Ovary (tissue), 7 donors: ENCODE measurements at regions not wholly inside any gene's neighbourhood (a gene's known extent, or its start where the extent isn't known, plus 50 kb on each side); places are given as distances from the start of the nearest gene placed in this dataset.

Experiments used
- DNase-seq, 5 donors: peaks; one replicate each; pipeline ENCODE4 v3.0.0-alpha.2; 2019 to 2020
- H3K27ac ChIP-seq, 2 donors: fragments of 200-600 bp; one replicate each; pipeline versions ENCODE4 v1.5.1 to v1.8.0; 2019 to 2022
- H3K27me3 ChIP-seq: fragments of 200-600 bp; one replicate; pipeline ENCODE4 v1.8.0; 2022
- H3K36me3 ChIP-seq: fragments of 200-600 bp; sonication (generic); one replicate; pipeline ENCODE4 v1.5.1; 2019
- H3K4me1 ChIP-seq: one replicate; pipeline ENCODE4 v1.8.1; 2013; ENCODE audit warnings: mild to moderate bottlenecking, moderate library complexity; ENCODE audit not compliant: insufficient read depth
- H3K4me3 ChIP-seq: fragments of 200-600 bp; sonication (generic); one replicate; pipeline ENCODE4 v1.5.1; 2017
- H3K9me3 ChIP-seq, 2 donors: fragments of 200-600 bp in 1 of 2; sonication (generic) in 1 of 2; one replicate each; pipeline versions ENCODE4 v1.5.1 to v1.8.1; 2013 to 2019; ENCODE audit warnings: mild to moderate bottlenecking in 1 of 2, moderate library complexity in 1 of 2
- EP300 ChIP-seq: sonication (generic); formaldehyde crosslinking; IDR thresholded peaks from one replicate; pipeline ENCODE4 v1.6.1; 2017; ENCODE audit warnings: antibody characterized with exemption
- POLR2A ChIP-seq: fragments of 450-650 bp; IDR thresholded peaks from one replicate; pipeline ENCODE4 v1.6.1; 2017; ENCODE audit warnings: antibody characterized with exemption, mild to moderate bottlenecking, moderate library complexity
- WGBS, 3 donors: extraction: QIAGEN DNeasy Blood & Tissue Kit in 1 of 3; methylation state at CpG; one replicate each; pipeline versions ENCODE4 v1.1.5 to v1.1.7; 2013 to 2017; 5-methylcytosine and 5-hydroxymethylcytosine counted together
- intact Hi-C, 4 donors: fragments of 100-400 bp; cut with DNase I; formaldehyde crosslinking; loops; one replicate each; pipeline versions ENCODE4 v1.11.0 to v1.15.1; 2022 to 2023
- TF ChIP-seq, protein P1 (sequence below), 3 donors: fragments of 450-650 bp in 2 of 3; fragments of 200-600 bp in 1 of 3; IDR thresholded peaks; one replicate each; pipeline versions ENCODE4 v1.5.1 to v1.8.0; 2016 to 2022; ENCODE audit warnings: antibody characterized with exemption in 3 of 3, mild to moderate bottlenecking in 1 of 3
- donor health status: DM: no; HTN: no; CAD: no; lungs with moderate emphysema.
- donor health status: DM: no; HTN: no; CAD: no.
- donor health status: Bipolar disorder and iron deficiency.
- donor health status: DM: no; HTN: no; CAD: no.
- donor health status: DM: yes; HTN: yes; CAD: no.

DNA sequence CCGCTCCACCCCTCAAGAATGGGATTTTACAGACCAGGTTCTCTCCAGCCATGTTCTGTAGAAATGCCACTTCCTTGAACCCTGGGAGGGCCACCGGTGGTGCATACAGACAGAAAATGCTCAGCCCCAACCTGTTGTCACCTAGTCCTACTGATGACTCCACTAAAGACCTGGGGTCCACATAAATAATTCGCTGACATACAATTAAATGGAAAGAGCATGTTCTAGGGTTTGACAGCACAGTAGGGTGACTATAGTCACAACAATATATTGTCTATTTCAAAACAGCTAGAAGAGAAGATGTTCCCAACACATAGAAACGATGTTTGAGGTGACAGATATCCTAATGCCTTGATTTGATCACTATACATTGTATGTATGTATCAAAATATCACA, 155.6 kb upstream of the NEBL start:
- no peak overlapping the region for H3K4me3 ChIP-seq
- DNase-seq = no peak
- H3K27me3 ChIP-seq = no peaks in the 10 kb centered on the region
- no peaks in the 10 kb centered on the region for H3K36me3 ChIP-seq
- TF ChIP-seq, protein P1, sequence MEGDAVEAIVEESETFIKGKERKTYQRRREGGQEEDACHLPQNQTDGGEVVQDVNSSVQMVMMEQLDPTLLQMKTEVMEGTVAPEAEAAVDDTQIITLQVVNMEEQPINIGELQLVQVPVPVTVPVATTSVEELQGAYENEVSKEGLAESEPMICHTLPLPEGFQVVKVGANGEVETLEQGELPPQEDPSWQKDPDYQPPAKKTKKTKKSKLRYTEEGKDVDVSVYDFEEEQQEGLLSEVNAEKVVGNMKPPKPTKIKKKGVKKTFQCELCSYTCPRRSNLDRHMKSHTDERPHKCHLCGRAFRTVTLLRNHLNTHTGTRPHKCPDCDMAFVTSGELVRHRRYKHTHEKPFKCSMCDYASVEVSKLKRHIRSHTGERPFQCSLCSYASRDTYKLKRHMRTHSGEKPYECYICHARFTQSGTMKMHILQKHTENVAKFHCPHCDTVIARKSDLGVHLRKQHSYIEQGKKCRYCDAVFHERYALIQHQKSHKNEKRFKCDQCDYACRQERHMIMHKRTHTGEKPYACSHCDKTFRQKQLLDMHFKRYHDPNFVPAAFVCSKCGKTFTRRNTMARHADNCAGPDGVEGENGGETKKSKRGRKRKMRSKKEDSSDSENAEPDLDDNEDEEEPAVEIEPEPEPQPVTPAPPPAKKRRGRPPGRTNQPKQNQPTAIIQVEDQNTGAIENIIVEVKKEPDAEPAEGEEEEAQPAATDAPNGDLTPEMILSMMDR (IDR thresholded peaks at IDR 0.05) = no peak
- no peak for TF ChIP-seq EP300
- no peak for TF ChIP-seq POLR2A
- H3K27ac ChIP-seq = no peak overlapping the region
- WGBS, 3 donors = 93 to 96% (median 96%) methylated on average over 4 of the region's 4 CpGs
- no peaks in the 10 kb centered on the region for H3K9me3 ChIP-seq
- H3K4me1 ChIP-seq = peaks cover 1% of the 10 kb centered on the region
- intact Hi-C loops = no loop called here

DNA sequence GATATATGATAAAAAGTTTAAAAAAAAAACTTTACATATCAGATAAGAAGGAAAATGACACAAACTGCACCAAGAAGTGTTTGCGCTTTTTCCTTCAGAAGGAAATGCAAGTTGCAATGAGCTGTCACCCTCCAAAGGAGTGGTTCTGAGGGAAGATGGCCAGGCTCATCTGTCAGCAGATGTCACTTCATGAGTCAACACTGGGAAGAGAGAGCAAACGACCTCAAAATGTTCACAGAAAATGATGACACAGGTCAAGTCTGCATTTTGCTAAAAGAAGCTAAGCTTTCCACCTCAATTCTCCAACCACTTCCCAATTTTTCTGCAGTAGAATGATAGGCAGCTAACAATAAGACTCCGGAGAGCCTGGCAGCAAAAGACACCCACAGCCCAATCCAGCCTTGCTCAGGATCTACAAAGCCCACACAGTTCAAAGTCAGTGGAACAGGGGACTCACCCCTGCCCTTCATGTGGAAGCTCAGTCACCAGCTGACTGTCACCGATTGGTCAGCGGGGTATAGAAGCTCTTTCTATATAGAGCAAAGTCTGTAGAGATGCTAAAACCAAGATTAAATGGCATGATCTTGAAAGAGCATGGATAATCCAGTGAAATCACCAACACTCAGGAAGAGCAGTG, 155.1 kb upstream of the NEBL start:
- Histone ChIP-seq H3K4me3 (no peak overlapping the region), H3K9me3 (no peaks in the 10 kb centered on the region), H3K27me3 (no peaks in the 10 kb centered on the region), H3K4me1 (peaks cover 1% of the 10 kb centered on the region), H3K36me3 (no peaks in the 10 kb centered on the region), H3K27ac (no peak overlapping the region)
- WGBS, 3 donors = 84 to 90% (median 85%) methylated on average over 5 of the region's 5 CpGs
- no peak for DNase-seq
- intact Hi-C loops = no loop called here
- TF ChIP-seq EP300 (no peak), POLR2A (no peak)
- TF ChIP-seq, protein P1 (IDR thresholded peaks at IDR 0.05) = no peak

DNA sequence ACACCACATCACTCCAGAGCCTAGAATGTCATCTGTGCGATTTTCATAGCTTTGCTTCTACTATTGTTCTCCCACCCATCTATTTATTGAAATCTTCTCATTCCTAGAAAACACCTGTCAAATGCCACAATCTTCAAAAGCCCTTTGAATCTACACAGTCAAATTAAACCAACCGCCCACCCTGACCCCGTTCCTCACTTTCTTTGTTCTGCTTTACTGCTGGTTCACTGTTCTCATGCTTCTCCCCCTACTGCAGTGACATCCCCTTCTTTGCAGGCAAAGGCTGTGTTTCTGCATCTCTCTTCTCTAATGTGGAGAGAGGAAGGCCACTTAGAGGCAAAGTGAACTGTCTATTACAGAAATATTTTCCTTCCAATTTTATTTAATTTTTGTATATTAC, 152.4 kb upstream of the NEBL start:
- TF ChIP-seq, protein P1 (IDR thresholded peaks at IDR 0.05) = no peak
- TF ChIP-seq EP300 = no peak
- TF ChIP-seq POLR2A = no peak
- WGBS, 3 donors = 96 to 98% (median 97%) methylated on average over 3 of the region's 3 CpGs
- H3K27me3 ChIP-seq = no peaks in the 10 kb centered on the region
- no peaks in the 10 kb centered on the region for H3K36me3 ChIP-seq
- H3K9me3 ChIP-seq = no peaks in the 10 kb centered on the region
- H3K4me1 ChIP-seq = no peaks in the 10 kb centered on the region
- intact Hi-C loops = no loop called here
- H3K4me3 ChIP-seq = no peak overlapping the region
- H3K27ac ChIP-seq = no peak overlapping the region
- DNase-seq = no peak

DNA sequence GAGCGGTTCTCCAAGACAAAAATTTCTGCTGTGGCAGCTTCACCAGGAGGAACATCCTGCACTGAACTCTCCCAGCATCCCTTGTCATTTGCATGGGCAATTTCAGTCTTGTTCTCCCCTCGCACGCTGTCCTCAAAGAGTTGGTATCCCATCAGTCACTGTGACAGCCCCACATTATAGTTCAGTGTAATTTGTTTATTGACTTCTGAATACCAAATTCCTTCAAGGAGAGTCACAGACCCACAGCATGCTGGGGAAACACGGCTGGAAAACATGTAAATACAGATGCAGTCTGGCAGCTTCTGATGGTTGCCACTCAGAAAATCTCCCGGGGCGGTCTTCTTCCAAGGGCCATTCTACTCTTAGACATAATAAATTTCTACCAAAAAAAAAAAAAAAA, 151.0 kb upstream of the NEBL start:
- Histone ChIP-seq H3K9me3 (no peaks in the 10 kb centered on the region), H3K4me3 (no peak overlapping the region), H3K27me3 (no peaks in the 10 kb centered on the region), H3K27ac (no peak overlapping the region), H3K36me3 (no peaks in the 10 kb centered on the region), H3K4me1 (no peaks in the 10 kb centered on the region)
- WGBS, 3 donors = 80 to 87% (median 84%) methylated on average over 6 of the region's 6 CpGs
- DNase-seq = no peak
- intact Hi-C loops = no loop called here
- TF ChIP-seq POLR2A (no peak), EP300 (no peak)
- TF ChIP-seq, protein P1 (IDR thresholded peaks at IDR 0.05) = no peak
